NCI-H524 treated with DMSO at 0.1 percent for 48 hours (cell line): ENCODE measurements at regions not wholly inside any gene's neighbourhood (a gene's known extent, or its start where the extent isn't known, plus 50 kb on each side); places are given as distances from the start of the nearest gene placed in this dataset.
"Not testable (repeated sequence)": the region's sequence is repeated elsewhere in the genome, so short reads cannot be mapped to it uniquely, and the experiment has no call there.

Source experiments
- DNase-seq: peaks from one replicate; lab custom pipeline; 2025; lab: John Stamatoyannopoulos, UW

- DNase-seq, result no peak
Observed at GRCh38 chr4:77510367-77510766, 95.3 kb upstream of the CXCL13 start.

- no peak for DNase-seq
Observed at GRCh38 chr4:77525538-77525937, 80.1 kb upstream of the CXCL13 start.

- not testable (repeated sequence) for DNase-seq
Observed at GRCh38 chr4:77527900-77528299, 77.7 kb upstream of the CXCL13 start.

- DNase-seq, result no peak
Observed at GRCh38 chr4:77538144-77538543, 67.5 kb upstream of the CXCL13 start.

- DNase-seq, result no peak
Observed at GRCh38 chr4:77538574-77539157, 67.0 kb upstream of the CXCL13 start.
